Neuronal stem cell (in vitro differentiated cells): ENCODE measurements at regions not wholly inside any gene's neighbourhood (a gene's known extent, or its start where the extent isn't known, plus 50 kb on each side); places are given as distances from the start of the nearest gene placed in this dataset.

ENCODE experiments used
- DNase-seq: peaks from one replicate; pipeline ENCODE4 v3.0.0-alpha.2; 2013; ENCODE audit warnings: low spot score
- H2AFZ ChIP-seq: one replicate; pipeline ENCODE4 v1.6.1; 2013; ENCODE audit warnings: mild to moderate bottlenecking, low read length, inconsistent platforms
- H2AK5ac ChIP-seq: 2 replicates; pipeline ENCODE4 v1.6.1; 2013; ENCODE audit warnings: low read depth, mild to moderate bottlenecking, inconsistent platforms, low read length, moderate library complexity, mixed read lengths
- H2BK120ac ChIP-seq: 2 replicates; pipeline ENCODE4 v1.6.1; 2013; ENCODE audit warnings: low read depth, mild to moderate bottlenecking, inconsistent platforms, low read length, moderate library complexity, mixed read lengths
- H2BK12ac ChIP-seq: one replicate; pipeline ENCODE4 v1.6.1; 2013; ENCODE audit warnings: low read length, inconsistent platforms
- H2BK15ac ChIP-seq: 2 replicates; pipeline ENCODE4 v1.6.1; 2013; ENCODE audit warnings: mild to moderate bottlenecking, low read length, inconsistent platforms, mixed read lengths
- H2BK5ac ChIP-seq: one replicate; pipeline ENCODE4 v1.6.1; 2013; ENCODE audit warnings: inconsistent platforms, mild to moderate bottlenecking, low read length, moderate library complexity
- H3K14ac ChIP-seq: one replicate; pipeline ENCODE4 v1.6.1; 2013; ENCODE audit warnings: low read length, inconsistent platforms
- H3K18ac ChIP-seq: 2 replicates; pipeline ENCODE4 v1.6.1; 2013; ENCODE audit warnings: low read length, inconsistent platforms
- H3K23ac ChIP-seq: 2 replicates; pipeline ENCODE4 v1.6.1; 2013; ENCODE audit warnings: low read depth, mild to moderate bottlenecking, mixed read lengths, low read length, inconsistent platforms; ENCODE audit not compliant: poor library complexity
- H3K27ac ChIP-seq: replicated peaks from 3 replicates; pipeline ENCODE4 v1.5.1; 2013; ENCODE audit warnings: low read length, inconsistent platforms
- H3K27me3 ChIP-seq, 3 experiments: 2 replicates each; pipeline ENCODE4 v1.6.1; 2013; ENCODE audit warnings: low read length in 3 of 3, mild to moderate bottlenecking in 2 of 3, inconsistent platforms in 1 of 3, low read depth in 1 of 3, mixed read lengths in 1 of 3, moderate library complexity in 1 of 3; ENCODE audit not compliant: control insufficient read depth in 3 of 3, insufficient read depth in 3 of 3
- H3K36me3 ChIP-seq, 2 donors: replicated peaks in 1 of 2; 2 replicates each; pipeline ENCODE4 v1.6.1; 2013; ENCODE audit warnings: low read length in 2 of 2; ENCODE audit not compliant: control insufficient read depth in 2 of 2, insufficient read depth in 2 of 2
- H3K4ac ChIP-seq: 2 replicates; pipeline ENCODE4 v1.6.1; 2013; ENCODE audit warnings: inconsistent platforms, mild to moderate bottlenecking, low read length, moderate library complexity
- H3K4me1 ChIP-seq, 2 donors: 1 replicate in 1 of 2; 2 replicates in 1 of 2; pipeline ENCODE4 v1.6.1; 2013; ENCODE audit warnings: low read length in 2 of 2, low read depth in 1 of 2; ENCODE audit not compliant: control insufficient read depth in 2 of 2, insufficient read depth in 1 of 2
- H3K4me2 ChIP-seq: one replicate; pipeline ENCODE4 v1.6.1; 2013; ENCODE audit warnings: mild to moderate bottlenecking, low read length, inconsistent platforms; ENCODE audit not compliant: insufficient read depth, poor library complexity, severe bottlenecking
- H3K4me3 ChIP-seq, 2 donors: 2 replicates each; pipeline ENCODE4 v1.5.1; 2013; ENCODE audit warnings: low read length in 2 of 2, mild to moderate bottlenecking in 2 of 2, inconsistent platforms in 1 of 2, moderate library complexity in 1 of 2
- H3K79me1 ChIP-seq: one replicate; pipeline ENCODE4 v1.6.1; 2013; ENCODE audit warnings: low read depth, mild to moderate bottlenecking, inconsistent platforms, low read length, moderate library complexity
- H3K9ac ChIP-seq: one replicate; pipeline ENCODE4 v1.6.1; 2013; ENCODE audit warnings: mild to moderate bottlenecking, low read depth, low read length, inconsistent platforms; ENCODE audit not compliant: poor library complexity
- H3K9me3 ChIP-seq, 2 donors: replicated peaks in 1 of 2; 2 replicates each; pipeline versions ENCODE3 to v1.6.1; 2013; ENCODE audit warnings: low read length in 2 of 2, mild to moderate bottlenecking in 2 of 2, inconsistent platforms in 1 of 2, low read depth in 1 of 2, mixed read lengths in 1 of 2, moderate library complexity in 1 of 2; ENCODE audit not compliant: control insufficient read depth in 2 of 2, insufficient read depth in 1 of 2
- H4K8ac ChIP-seq: one replicate; pipeline ENCODE4 v1.6.1; 2013; ENCODE audit warnings: low read depth, mild to moderate bottlenecking, inconsistent platforms, low read length, moderate library complexity
- H4K91ac ChIP-seq: one replicate; pipeline ENCODE4 v1.6.1; 2013; ENCODE audit warnings: low read length, low read depth, mild to moderate bottlenecking, inconsistent platforms; ENCODE audit not compliant: poor library complexity
- WGBS, 2 donors: extraction: QIAGEN DNeasy Blood & Tissue Kit; methylation state at CpG; one replicate each; pipeline ENCODE4 v1.1.7; 2013; ENCODE audit warnings: missing lambda C conversion rate in 2 of 2, mixed read lengths in 1 of 2; ENCODE audit not compliant: insufficient read length in 2 of 2, insufficient replicate concordance in 1 of 2; ENCODE audit errors: extremely low coverage in 2 of 2; 5-methylcytosine and 5-hydroxymethylcytosine counted together

DNA sequence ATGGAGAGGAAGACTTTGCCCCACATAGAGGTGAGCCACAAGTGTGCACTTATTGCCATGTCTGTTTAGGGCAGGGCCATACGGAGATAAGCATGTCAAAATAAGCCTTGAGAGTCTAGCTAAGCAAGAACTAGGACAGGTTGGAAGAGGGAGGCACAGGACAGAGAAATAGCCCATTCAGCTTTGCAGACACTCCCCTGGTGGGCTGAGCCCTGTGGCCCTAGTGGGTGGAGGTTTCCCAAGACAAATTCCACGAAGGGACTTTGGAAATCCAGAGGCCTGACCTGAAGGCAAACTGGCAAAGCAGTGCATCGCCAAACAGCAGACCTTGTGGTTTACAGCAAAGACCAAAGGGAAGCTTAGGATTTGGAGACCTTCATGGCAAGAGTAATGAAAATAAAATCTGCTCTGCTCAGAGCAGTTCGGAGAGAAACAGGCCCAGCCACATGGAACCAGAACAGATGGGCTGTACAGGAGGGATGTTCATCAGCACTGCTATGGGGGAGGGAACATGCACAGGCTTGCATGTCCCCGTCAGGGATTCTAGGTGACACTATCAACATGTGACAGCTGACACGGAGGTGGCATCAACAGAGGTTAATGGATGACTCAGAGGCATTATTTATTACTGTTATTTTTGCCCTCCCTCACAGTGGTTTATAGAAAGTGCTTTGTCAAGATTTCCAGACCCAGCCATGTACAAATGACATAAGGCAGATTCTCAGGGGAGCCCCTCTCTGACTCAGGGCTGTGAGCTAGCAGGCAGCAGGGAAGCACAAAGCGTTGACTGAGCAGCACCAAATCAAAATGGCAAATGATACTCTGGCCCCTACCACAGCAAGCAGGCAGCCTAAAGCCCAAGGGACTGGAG, 90.1 kb upstream of the IRF2BP2 start:
- no peak overlapping the region for H3K27ac ChIP-seq
- H3K4me1 ChIP-seq: peaks cover 5% of the 10 kb centered on the region in 2 donors
- no peak overlapping the region for H4K91ac ChIP-seq
- no peak for DNase-seq
- no peak overlapping the region for H3K4me3 ChIP-seq
- H3K9ac ChIP-seq: no peak overlapping the region
- no peak overlapping the region for H3K23ac ChIP-seq
- H3K14ac ChIP-seq: no peak overlapping the region
- no peak overlapping the region for H2AK5ac ChIP-seq
- H2BK15ac ChIP-seq: no peak overlapping the region
- no peak overlapping the region for H2BK5ac ChIP-seq
- no peak overlapping the region for H3K4me2 ChIP-seq
- no peak overlapping the region for H2BK12ac ChIP-seq
- no peak overlapping the region for H3K18ac ChIP-seq
- peak overlapping the region; percentile 42 for H2AFZ ChIP-seq
- H3K36me3 ChIP-seq: no peaks in the 10 kb centered on the region
- no CpG with 5 or more reads among the region's 7 CpGs for WGBS, 2 donors
- H3K79me1 ChIP-seq: no peaks in the 10 kb centered on the region
- no peaks in the 10 kb centered on the region for H3K27me3 ChIP-seq
- H2BK120ac ChIP-seq: no peak overlapping the region
- H3K4ac ChIP-seq: no peak overlapping the region
- no peaks in the 10 kb centered on the region for H3K9me3 ChIP-seq
- no peak overlapping the region for H4K8ac ChIP-seq

GRCh38 chr1:234698686-234699085, 88.7 kb upstream of the IRF2BP2 start:
- no peaks in the 10 kb centered on the region for H3K79me1 ChIP-seq
- peak overlapping the region; percentile 8 for H3K18ac ChIP-seq
- H3K14ac ChIP-seq: no peak overlapping the region
- no peak for DNase-seq
- H2AFZ ChIP-seq: no peak overlapping the region
- no peak overlapping the region for H4K91ac ChIP-seq
- no peak overlapping the region for H3K4ac ChIP-seq
- no peaks in the 10 kb centered on the region for H3K9me3 ChIP-seq
- H3K23ac ChIP-seq: no peak overlapping the region
- H2AK5ac ChIP-seq: peak overlapping the region; percentile 65
- H4K8ac ChIP-seq: no peak overlapping the region
- no peak overlapping the region for H2BK12ac ChIP-seq
- H2BK120ac ChIP-seq: no peak overlapping the region
- H2BK5ac ChIP-seq: no peak overlapping the region
- H3K4me1 ChIP-seq: peaks cover 5% of the 10 kb centered on the region in 2 donors
- no peak overlapping the region for H3K9ac ChIP-seq
- H2BK15ac ChIP-seq: peak overlapping the region; percentile 27
- WGBS, 2 donors: no CpG with 5 or more reads among the region's 6 CpGs
- H3K27me3 ChIP-seq: no peaks in the 10 kb centered on the region
- no peak overlapping the region for H3K4me2 ChIP-seq
- no peak overlapping the region for H3K27ac ChIP-seq
- no peaks in the 10 kb centered on the region for H3K36me3 ChIP-seq
- H3K4me3 ChIP-seq: no peak overlapping the region

DNA sequence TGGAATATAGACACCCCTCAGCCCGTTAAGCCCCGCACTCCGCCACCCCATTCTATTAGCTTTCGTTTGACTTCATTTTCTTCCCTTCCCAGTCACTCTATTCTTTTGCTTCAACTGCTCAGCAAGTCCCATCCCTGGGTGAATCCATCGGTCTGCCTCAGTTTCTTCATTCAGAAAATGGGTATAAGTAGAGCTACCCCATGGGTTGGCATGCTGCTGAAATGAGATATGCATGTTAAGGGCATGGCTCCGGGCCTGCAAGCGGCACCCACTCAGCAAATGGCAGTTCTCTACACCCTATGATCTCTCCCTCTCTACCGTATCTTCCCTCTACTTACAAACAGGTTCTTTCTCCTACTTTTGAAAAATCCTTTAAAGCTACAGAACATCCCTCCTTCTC, 87.8 kb upstream of the IRF2BP2 start:
- Histone ChIP-seq H2BK5ac (no peak overlapping the region), H3K27ac (no peak overlapping the region), H4K8ac (no peak overlapping the region), H3K9ac (no peak overlapping the region), H3K4me3 (no peak overlapping the region), H3K18ac (no peak overlapping the region), H3K4me2 (no peak overlapping the region), H3K4me1 (peaks cover 5% of the 10 kb centered on the region in 2 donors), H3K14ac (no peak overlapping the region), H3K9me3 (no peaks in the 10 kb centered on the region), H2AFZ (no peak overlapping the region), H3K23ac (no peak overlapping the region), H4K91ac (no peak overlapping the region), H3K79me1 (no peaks in the 10 kb centered on the region), H3K4ac (no peak overlapping the region), H2BK12ac (no peak overlapping the region), H2BK120ac (no peak overlapping the region), H2AK5ac (no peak overlapping the region), H2BK15ac (no peak overlapping the region), H3K27me3 (no peaks in the 10 kb centered on the region), H3K36me3 (no peaks in the 10 kb centered on the region)
- no peak for DNase-seq
- no CpG with 5 or more reads among the region's 8 CpGs for WGBS, 2 donors

DNA sequence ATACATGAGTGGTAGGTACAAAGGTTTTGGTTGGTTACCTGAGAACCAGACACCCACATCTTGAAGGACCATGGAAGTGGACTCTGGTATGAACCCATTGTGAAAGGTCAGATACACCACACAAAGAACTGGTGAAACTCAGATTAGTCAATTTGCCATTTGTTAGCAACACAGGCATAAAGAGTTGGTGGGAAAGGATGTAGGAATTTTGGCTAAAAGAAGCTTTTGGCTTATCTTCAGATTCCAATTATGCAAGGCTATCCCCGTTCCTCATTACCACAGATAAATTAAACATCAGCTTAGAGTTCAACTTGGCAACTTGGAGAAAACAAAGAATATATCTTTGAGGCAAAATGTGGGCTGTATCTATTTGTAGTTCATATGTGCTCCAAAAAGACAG, 87.0 kb upstream of the IRF2BP2 start:
- Histone ChIP-seq H3K4ac (no peak overlapping the region), H3K9ac (no peak overlapping the region), H4K8ac (no peak overlapping the region), H3K14ac (no peak overlapping the region), H3K4me2 (no peak overlapping the region), H3K9me3 (no peaks in the 10 kb centered on the region), H3K18ac (no peak overlapping the region), H3K4me3 (no peak overlapping the region), H2BK120ac (no peak overlapping the region), H2AK5ac (no peak overlapping the region), H3K23ac (no peak overlapping the region), H2BK15ac (no peak overlapping the region), H3K4me1 (peaks cover 5% of the 10 kb centered on the region in 2 donors), H2AFZ (no peak overlapping the region), H3K27ac (no peak overlapping the region), H3K79me1 (no peaks in the 10 kb centered on the region), H4K91ac (no peak overlapping the region), H3K36me3 (no peaks in the 10 kb centered on the region), H3K27me3 (no peaks in the 10 kb centered on the region), H2BK5ac (no peak overlapping the region), H2BK12ac (no peak overlapping the region)
- no CpG with 5 or more reads among the region's 1 CpG for WGBS, 2 donors
- DNase-seq: no peak
